H1 (cell line): ENCODE measurements at regions not wholly inside any gene's neighbourhood (a gene's known extent, or its start where the extent isn't known, plus 50 kb on each side); places are given as distances from the start of the nearest gene placed in this dataset.

Experiments used
- CBX5 ChIP-seq: fragments of 300-800, 300-1000 bp; sonication (generic); IDR thresholded peaks from 2 replicates; pipeline ENCODE4 v1.7.1; 2016; ENCODE audit warnings: antibody characterized with exemption, low read length, low read depth
- CHD1 ChIP-seq: IDR thresholded peaks from 2 replicates; pipeline ENCODE4 v1.6.1; 2012; ENCODE audit warnings: low read depth, low read length, improper control_type of control experiment
- CHD2 ChIP-seq: IDR thresholded peaks from 2 replicates; pipeline ENCODE4 v1.6.1; 2012; ENCODE audit warnings: low read length, improper control_type of control experiment

DNA sequence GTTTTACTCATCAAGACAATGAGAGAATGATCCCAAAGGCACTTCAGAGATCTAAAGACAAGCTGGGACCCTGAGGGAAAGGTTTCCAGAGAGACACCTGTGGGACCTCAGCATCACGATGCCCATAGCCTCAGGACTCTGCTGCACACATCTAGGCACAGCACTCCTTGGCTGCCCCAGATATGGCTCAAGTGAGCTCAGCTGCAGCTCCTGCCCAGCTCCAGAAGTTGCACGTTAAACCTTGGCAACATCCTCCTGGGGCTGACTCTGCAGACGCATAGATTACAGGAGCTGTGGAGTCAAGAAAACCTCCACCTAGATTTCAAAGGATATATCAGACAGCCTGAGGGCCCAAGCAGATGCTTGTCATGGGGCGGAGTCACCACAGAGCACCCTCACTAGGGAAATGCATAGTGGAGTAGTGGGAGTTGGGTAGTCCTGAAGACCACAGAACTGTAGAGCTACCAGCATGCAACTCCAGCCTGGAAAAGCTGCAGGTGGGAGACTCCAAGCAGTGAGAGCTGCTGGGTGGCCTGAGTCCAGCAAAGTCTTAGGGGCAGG is 582.0 kb downstream of the CDH11 start (continued):
- TF ChIP-seq CBX5, result no peak
- no peak for TF ChIP-seq CHD2
- no peak for TF ChIP-seq CHD1
